A172 (cell line): ENCODE measurements at regions not wholly inside any gene's neighbourhood (a gene's known extent, or its start where the extent isn't known, plus 50 kb on each side); places are given as distances from the start of the nearest gene placed in this dataset.
"Not testable (repeated sequence)": the region's sequence is repeated elsewhere in the genome, so short reads cannot be mapped to it uniquely, and the experiment has no call there.

Source experiments
- DNase-seq: peaks from one replicate; pipeline ENCODE4 v3.0.0-alpha.2; 2015; ENCODE audit warnings: low spot score

DNA sequence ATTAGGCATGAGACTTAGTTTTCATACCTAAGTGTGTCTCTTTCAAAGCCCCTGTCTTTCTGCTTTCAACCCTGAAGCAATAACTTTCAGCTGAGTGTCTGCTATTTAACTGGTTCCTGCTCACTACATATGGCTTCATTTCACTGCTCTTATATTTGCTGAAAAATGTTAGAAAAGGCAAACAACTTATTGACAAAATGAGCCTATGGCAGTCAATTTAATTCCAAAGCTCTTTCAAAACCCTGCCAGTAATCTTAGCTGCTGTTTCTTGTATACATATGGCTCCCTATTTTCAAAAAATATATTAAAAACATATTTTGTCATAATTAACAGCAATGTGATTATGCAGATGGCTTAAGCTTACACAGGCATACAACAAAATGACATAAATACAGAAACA is 334.1 kb upstream of the MGAT4C start:
- DNase-seq = no peak

DNA sequence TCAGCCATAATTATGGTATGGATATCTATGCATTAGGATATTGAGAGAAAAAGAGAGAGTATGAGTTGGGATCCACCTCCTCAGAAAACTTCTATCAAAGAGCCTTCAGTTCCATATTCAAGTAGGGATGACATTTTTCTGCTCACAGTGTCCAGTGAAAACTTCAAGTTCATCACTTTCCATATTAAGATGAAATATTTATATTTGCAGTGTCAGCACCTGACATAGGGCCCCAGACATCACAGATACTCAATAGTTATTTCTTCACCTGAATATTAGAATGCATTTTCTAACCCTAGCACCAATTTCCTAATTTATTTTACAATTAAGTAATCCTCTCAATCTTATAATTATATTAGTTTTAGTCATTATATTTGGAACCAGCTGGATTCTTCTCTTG is 318.0 kb upstream of the MGAT4C start:
- no peak for DNase-seq

DNA sequence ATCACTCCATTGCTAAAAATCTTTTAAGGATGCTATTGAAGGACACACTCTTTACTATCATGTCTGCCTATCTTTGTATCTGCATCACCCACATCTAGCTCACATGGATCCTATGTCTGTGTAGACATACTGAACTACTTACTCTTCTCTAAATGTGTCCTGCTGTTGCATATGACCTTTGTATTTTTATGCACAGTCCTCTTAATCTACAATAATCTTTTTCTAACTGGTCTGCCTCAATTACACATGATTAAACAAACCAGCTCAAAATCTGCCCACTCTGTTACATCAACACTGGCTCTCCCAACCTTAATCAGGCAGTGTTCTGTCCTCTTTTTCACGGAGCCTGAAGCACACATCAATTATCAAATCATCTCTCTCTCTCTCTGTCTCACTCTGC is 316.3 kb upstream of the MGAT4C start:
- DNase-seq = no peak

- DNase-seq = no peak
Observed at GRCh38 chr12:86565038-86565437, 308.8 kb upstream of the MGAT4C start.

DNA sequence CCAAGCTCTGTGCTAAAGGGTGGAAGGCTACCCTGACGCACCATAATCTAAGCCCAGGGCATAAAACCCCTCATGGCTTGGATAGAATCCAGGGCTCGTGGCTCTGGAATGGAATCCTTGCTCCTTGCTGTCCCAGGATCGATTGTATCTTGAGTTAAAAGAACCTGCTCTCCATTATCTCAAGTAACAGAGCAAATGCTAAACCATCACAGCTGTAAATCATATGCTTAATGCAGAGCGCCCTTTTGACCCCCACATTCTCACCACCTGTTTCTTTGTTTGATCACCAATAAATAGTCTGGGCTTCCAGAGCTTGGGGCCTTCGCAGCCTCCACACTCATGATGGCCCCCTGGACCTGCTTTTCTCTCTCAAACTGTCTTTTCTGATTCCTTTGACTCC is 299.3 kb upstream of the MGAT4C start:
- DNase-seq = not testable (repeated sequence)

- no peak for DNase-seq
Observed at GRCh38 chr12:86551146-86551571, 295.0 kb upstream of the MGAT4C start.

DNA sequence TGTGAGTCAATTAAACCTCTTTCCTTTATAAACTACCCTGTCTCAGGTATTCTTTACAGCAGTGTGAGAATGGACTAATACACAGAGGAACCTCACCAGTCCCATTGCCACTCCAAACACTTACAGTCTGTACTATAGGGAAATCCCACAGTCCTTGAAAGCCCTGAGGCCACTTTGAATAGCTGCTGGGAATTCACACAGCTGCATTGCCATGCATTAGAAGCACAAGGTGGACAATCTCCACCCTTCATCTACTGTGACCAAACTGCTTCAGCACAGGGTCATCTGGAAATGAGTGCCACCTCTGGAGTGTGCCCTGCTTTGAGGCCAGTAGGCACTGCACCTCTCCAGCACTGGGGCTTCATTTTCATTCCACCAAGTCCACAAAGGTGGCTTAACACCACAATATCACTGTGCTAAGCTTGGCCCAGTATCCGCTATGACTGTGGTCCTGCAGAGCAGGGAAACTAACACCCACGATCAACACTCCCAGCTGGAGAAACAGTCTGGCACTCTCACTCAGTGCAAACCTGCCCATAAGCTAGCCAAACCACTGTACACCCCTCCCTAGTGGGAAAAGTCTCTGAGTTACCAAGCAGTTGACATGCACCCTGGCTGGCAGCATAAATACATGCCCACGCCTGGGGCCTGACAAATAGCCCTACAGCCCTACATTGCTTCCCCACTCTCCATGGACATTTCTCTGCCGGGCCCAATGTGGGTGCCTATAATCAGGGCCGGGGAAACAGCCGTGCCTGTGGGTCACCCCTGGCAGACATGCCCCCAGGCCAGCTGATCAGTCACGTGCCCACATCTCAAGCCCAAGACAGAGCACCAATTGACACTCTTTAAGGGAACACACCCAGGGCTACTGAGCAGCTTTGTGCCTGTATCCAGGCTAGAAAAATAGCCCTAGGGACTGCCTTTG is 294.3 kb upstream of the MGAT4C start:
- DNase-seq = no peak

- DNase-seq = no peak
Observed at GRCh38 chr12:86543716-86544115, 287.5 kb upstream of the MGAT4C start.

- DNase-seq = no peak
Observed at GRCh38 chr12:86530996-86531655, 274.9 kb upstream of the MGAT4C start.

GRCh38 chr12:86526060-86526595 is 269.9 kb upstream of the MGAT4C start:
- DNase-seq = no peak

DNA sequence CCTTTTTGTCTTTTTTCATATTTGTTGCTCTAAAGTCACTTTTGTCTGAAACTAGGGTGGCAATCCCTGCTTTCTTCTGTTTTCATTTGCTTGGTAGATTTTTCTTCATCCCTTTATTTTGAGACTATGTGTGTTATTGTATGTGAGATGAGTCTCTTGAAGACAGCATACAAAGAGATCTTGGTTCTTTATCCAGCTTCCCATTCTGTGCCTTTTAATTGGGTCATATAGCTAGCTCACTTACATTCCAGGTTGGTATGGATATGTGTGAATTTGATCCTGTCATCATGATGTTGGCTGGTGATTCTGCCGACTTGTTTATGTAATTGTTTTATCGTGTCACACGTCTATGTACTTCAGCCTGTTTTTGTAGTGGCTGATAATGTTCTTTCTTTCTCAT is 267.7 kb upstream of the MGAT4C start:
- no peak for DNase-seq

GRCh38 chr12:86521870-86522269 is 265.7 kb upstream of the MGAT4C start:
- DNase-seq = no peak

DNA sequence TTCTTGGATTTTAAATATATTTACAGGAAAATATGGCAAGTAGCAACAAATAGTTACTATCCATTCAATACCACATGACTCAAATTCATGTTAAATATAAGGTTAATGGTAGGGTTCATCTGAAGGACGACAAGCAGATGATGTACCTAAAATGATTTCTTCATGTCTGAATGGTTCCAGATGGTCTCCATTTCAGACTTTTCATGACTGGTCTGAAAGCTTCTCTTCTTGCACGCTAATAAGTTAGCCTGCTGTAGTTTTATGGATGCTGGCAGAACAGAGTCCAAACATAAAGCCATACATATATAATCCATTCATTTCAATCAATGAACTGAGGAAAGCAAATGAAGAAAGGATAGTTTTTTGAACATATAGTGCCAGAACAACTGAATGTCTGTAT is 257.0 kb upstream of the MGAT4C start:
- DNase-seq = no peak

- DNase-seq = no peak
Observed at GRCh38 chr12:86496595-86496994, 240.4 kb upstream of the MGAT4C start.

- no peak for DNase-seq
Observed at GRCh38 chr12:86484473-86484872, 228.3 kb upstream of the MGAT4C start.

GRCh38 chr12:86473231-86473630 is 217.0 kb upstream of the MGAT4C start:
- no peak for DNase-seq

DNA sequence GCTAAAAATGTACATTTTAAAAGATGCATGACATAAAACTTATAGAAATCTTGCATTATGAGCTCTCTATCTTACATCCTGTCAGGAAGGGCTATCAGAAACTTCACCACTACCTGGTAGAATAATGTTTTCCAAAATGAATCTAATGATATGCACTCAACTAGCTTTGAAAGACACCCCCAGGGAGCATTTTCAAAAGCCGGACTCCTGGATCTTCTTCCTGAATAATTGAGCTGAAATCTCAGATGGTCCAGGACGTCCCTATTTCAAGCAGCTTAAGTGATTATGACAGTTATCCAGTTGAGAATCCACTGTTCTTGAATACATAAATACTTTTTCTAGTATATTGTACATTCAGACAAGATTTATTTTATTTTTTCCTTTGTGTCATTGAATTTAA is 200.6 kb upstream of the MGAT4C start:
- DNase-seq = no peak

DNA sequence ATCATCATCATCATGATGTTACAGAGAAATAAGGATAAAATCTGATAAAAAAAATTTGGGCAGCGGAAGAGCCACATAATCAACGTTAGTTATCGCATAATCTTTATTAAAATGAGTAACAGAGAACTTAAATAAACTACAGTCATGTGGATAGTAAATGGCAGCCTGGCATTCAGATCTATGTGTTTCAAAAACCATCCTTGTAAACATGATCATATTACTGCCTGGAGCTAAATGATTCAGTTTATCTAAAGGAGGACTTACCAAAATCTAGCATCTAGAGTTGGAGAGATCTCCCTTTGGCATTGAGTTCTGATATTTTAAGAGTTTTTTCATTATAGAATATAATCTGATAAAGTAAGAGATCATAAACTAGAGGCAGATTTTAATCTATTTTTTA is 200.1 kb upstream of the MGAT4C start:
- DNase-seq = no peak

- DNase-seq = no peak
Observed at GRCh38 chr12:86445356-86445755, 189.2 kb upstream of the MGAT4C start.

GRCh38 chr12:86435053-86435452 is 178.9 kb upstream of the MGAT4C start:
- no peak for DNase-seq

GRCh38 chr12:86429824-86430223 is 173.6 kb upstream of the MGAT4C start:
- peak; percentile 1 for DNase-seq

GRCh38 chr12:86421333-86421732 is 165.1 kb upstream of the MGAT4C start:
- DNase-seq = no peak

- DNase-seq = no peak
Observed at GRCh38 chr12:86414201-86414600, 158.0 kb upstream of the MGAT4C start.
